IPS-18a (cell line): ENCODE measurements at regions not wholly inside any gene's neighbourhood (a gene's known extent, or its start where the extent isn't known, plus 50 kb on each side); places are given as distances from the start of the nearest gene placed in this dataset.

ENCODE experiments used
- H3K27ac ChIP-seq: one replicate; pipeline ENCODE4 v1.5.1; 2013; ENCODE audit warnings: low read length
- H3K27me3 ChIP-seq: one replicate; pipeline ENCODE4 v1.6.1; 2013; ENCODE audit warnings: mild to moderate bottlenecking, low read length; ENCODE audit not compliant: control insufficient read depth, insufficient read depth
- H3K36me3 ChIP-seq: one replicate; pipeline ENCODE4 v1.6.1; 2013; ENCODE audit warnings: low read depth, low read length; ENCODE audit not compliant: control insufficient read depth
- H3K4me1 ChIP-seq: one replicate; pipeline ENCODE4 v1.6.1; 2013; ENCODE audit warnings: low read depth, low read length; ENCODE audit not compliant: control insufficient read depth
- H3K4me3 ChIP-seq: one replicate; pipeline ENCODE4 v1.5.1; 2013; ENCODE audit warnings: low read length
- H3K9ac ChIP-seq: one replicate; pipeline ENCODE4 v1.6.1; 2013; ENCODE audit warnings: mild to moderate bottlenecking, low read length, moderate library complexity
- H3K9me3 ChIP-seq: one replicate; pipeline ENCODE4 v1.6.1; 2013; ENCODE audit warnings: low read depth, low read length; ENCODE audit not compliant: control insufficient read depth

DNA sequence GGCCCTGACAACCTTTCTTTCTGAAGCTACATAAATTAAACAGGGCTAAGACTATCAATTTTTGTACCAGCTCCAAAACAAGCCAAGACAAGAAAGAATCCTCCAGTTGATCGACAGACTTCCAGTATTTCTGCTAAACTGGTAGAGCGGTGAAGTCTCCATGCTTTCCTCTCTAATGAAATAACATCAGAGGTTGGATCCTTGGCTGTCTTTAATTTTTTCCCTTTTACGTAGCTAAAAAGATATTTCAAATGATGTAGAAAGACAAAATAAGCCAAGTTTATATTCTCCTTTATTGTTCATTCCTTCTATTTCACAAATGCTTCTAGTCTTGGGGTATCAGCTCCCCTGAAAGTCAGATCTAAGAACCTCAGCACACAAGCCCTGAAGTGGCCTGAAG, 434.9 kb downstream of the NFIB start:
- no peaks in the 10 kb centered on the region for H3K9me3 ChIP-seq
- no peak overlapping the region for H3K4me3 ChIP-seq
- H3K4me1 ChIP-seq, result no peaks in the 10 kb centered on the region
- H3K27ac ChIP-seq, result no peak overlapping the region
- no peak overlapping the region for H3K9ac ChIP-seq
- H3K36me3 ChIP-seq, result no peaks in the 10 kb centered on the region
- H3K27me3 ChIP-seq, result no peaks in the 10 kb centered on the region

DNA sequence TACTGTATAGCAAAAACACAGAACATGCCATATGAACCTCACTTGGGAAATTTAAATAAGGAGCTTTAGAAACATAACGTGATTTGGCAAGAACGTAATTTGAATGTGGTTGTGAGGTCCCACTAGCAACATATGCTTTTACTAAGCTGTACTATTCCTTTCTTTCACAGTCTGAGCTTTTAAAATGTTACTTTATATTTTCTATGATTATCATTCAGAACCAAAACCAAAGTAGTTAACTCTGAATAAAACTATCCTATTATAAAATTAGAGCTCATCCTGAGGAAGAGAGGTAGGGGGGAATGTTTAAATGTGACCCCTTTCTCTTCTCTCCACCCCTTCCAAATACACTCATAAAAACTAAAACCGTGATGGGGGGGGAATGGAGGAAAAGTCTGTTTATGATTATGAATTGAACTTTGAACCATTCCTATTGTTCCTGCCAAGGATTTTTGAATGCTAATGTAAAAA, 435.7 kb downstream of the NFIB start:
- H3K27me3 ChIP-seq, result no peaks in the 10 kb centered on the region
- no peaks in the 10 kb centered on the region for H3K9me3 ChIP-seq
- no peak overlapping the region for H3K27ac ChIP-seq
- no peak overlapping the region for H3K4me3 ChIP-seq
- H3K9ac ChIP-seq, result no peak overlapping the region
- no peaks in the 10 kb centered on the region for H3K36me3 ChIP-seq
- no peaks in the 10 kb centered on the region for H3K4me1 ChIP-seq

DNA sequence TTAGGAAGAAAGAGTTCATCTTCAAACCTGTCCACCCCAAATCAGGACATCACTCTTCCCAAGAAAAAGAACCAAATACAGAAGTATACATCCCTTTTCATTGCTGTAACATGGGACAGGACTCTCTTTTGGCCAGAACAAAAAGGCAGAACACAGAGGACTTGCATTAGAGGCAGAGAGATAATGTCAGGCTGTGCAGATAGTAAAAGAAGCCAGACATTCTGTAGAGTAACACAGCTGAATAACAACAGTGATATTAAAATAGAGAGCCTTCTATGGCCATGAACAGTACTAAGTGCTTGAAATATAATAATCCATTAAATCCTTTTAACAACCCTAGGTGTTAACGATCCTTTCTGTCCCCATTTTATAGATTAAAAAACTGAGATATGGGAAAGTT, 437.2 kb downstream of the NFIB start:
- Histone ChIP-seq H3K27ac (no peak overlapping the region), H3K4me3 (no peak overlapping the region), H3K4me1 (no peaks in the 10 kb centered on the region), H3K9ac (no peak overlapping the region), H3K27me3 (no peaks in the 10 kb centered on the region), H3K36me3 (no peaks in the 10 kb centered on the region), H3K9me3 (no peaks in the 10 kb centered on the region)

DNA sequence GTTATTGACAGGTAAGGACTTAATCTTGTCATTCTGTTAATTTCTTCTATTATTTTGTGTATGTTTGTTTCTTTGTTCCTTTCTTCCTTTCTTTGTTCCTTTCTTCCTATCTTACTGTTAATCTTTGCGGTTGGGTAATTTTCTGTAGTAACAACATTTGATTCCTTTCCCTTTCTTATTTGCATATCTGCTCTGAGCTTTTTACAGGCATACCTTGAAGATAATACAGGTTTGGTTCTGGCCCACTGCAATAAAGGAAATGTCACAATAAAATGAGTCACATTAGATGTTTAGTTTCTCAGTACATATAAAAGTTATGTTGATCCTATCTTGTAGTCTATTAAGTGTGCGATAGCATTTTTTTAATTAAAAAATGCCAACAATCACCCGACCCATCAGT, 440.7 kb downstream of the NFIB start:
- Histone ChIP-seq H3K4me3 (no peak overlapping the region), H3K9ac (no peak overlapping the region)

DNA sequence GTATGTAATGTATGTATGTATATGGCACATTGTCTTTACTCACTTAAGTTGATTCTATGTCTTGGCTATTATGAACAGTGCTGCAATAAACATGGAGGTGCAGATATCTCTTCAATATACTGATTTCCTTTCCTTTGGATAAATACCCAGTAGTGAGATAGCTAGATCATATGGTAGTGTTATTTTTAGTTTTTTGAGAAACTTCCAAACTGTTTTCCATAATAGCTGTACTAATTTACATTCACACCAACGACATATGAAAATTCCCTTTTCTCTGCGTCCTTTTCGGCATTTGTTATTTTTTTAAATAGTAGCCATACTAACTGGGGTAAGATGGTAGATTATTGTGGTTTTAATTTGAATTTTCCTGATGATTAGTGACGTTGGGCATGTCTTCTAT, 445.6 kb downstream of the NFIB start:
- Histone ChIP-seq H3K9me3 (no peaks in the 10 kb centered on the region), H3K9ac (no peak overlapping the region), H3K27ac (no peak overlapping the region), H3K36me3 (no peaks in the 10 kb centered on the region), H3K4me1 (no peaks in the 10 kb centered on the region), H3K4me3 (no peak overlapping the region), H3K27me3 (no peaks in the 10 kb centered on the region)

More for the DNA sequence above, 440.7 kb downstream of the NFIB start:
- no peaks in the 10 kb centered on the region for H3K4me1 ChIP-seq
- no peaks in the 10 kb centered on the region for H3K36me3 ChIP-seq
- H3K27ac ChIP-seq, result no peak overlapping the region
- H3K9me3 ChIP-seq, result no peaks in the 10 kb centered on the region
- no peaks in the 10 kb centered on the region for H3K27me3 ChIP-seq

DNA sequence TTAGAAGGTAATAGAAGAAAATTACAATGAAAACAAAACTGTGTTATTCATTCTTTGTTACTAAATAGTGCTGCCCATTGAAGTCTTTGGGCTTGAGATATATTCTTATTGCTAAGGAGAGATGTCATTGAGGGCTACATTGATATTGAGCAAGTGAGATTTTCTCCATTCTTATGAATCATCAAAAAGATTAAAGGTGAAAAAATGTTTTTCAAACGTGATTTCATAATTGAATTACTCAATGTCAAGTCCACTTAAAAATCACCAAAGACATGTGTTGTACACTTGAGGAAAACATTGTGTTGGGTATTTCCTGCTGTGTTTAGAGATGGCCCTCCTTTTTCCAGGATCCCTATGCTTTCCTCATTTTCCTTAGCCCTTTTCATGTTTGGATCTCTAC, 448.1 kb downstream of the NFIB start:
- H3K9ac ChIP-seq, result no peak overlapping the region

DNA sequence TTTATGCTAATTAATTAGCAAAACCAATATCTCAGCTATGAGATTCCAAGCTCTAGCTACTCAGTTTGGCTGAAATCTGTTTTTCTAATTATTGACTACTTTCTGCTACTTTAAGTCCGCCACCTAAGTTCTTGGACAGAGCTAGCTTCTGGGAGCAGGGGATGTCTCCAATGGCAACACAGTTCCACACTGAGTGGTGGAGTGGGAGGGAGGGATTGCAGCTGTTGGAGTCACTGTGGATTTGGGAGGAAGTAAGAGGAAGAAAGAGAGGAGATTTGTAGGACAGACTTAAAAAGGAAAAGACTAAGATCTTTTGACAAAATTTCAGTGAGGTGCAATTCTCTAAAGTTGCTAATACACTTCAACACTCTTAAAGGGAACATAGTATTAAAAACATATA, 450.8 kb downstream of the NFIB start:
- no peak overlapping the region for H3K27ac ChIP-seq
- peaks cover 31% of the 10 kb centered on the region for H3K4me1 ChIP-seq
- no peaks in the 10 kb centered on the region for H3K9me3 ChIP-seq
- no peaks in the 10 kb centered on the region for H3K27me3 ChIP-seq
- no peaks in the 10 kb centered on the region for H3K36me3 ChIP-seq
- no peak overlapping the region for H3K4me3 ChIP-seq
- H3K9ac ChIP-seq, result no peak overlapping the region

More for the DNA sequence above, 448.1 kb downstream of the NFIB start:
- H3K4me1 ChIP-seq, result peaks cover 8% of the 10 kb centered on the region
- H3K27ac ChIP-seq, result no peak overlapping the region
- no peaks in the 10 kb centered on the region for H3K27me3 ChIP-seq
- H3K36me3 ChIP-seq, result no peaks in the 10 kb centered on the region
- no peaks in the 10 kb centered on the region for H3K9me3 ChIP-seq
- no peak overlapping the region for H3K4me3 ChIP-seq

DNA sequence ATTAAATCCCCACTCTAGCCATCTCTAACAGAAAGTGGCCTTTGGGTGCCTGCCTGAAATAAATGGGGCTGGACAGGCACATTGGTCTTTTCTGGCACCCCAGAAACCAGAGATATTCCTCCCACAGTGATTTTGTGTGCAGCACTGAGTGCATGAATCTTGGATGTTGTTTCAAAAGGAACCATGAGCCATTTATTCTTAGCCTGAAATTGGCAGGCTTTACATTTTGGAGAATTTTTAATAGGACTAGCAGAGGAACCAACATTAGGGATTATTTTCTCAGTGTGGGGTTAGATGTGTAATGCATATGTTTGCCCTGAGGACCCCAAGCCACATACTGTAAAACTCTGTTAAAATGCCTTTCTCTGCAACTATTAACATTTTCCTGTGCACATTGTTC, 451.3 kb downstream of the NFIB start:
- H3K27ac ChIP-seq, result no peak overlapping the region
- no peak overlapping the region for H3K9ac ChIP-seq
- no peaks in the 10 kb centered on the region for H3K27me3 ChIP-seq
- no peaks in the 10 kb centered on the region for H3K36me3 ChIP-seq
- H3K4me1 ChIP-seq, result peaks cover 31% of the 10 kb centered on the region
- no peak overlapping the region for H3K4me3 ChIP-seq
- H3K9me3 ChIP-seq, result no peaks in the 10 kb centered on the region

DNA sequence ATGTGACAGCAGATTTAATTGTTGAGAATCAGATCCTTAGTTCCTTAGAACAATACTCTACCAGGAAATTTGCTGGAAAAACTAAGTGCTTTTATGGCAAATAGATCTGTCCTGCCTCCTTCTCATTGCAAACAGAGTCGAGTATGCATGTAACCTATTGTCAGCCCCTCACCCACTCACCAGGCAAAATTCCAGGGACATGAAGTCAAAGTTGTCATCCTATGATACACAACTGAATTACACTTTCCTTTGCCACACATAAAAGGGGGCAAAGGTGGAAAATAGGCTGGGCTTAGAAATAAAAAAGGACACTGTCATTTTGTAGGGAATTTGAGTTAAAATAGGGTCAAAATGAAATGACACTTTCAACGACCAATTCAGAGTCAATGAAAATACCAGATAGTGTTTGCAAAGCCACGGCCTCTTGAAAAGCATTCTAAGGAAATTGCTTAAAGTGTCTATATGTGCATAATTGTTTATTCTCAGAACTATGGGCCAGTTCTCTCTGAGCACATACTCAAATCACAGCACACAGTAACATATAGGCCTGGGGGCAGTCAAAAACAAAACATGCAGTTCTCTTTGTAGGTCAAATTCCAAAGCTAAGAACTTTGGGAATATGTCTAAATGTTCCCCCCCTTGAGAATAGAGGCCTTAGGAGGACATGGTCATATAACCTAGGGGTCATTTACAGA, 452.8 kb downstream of the NFIB start:
- no peak overlapping the region for H3K4me3 ChIP-seq
- no peaks in the 10 kb centered on the region for H3K27me3 ChIP-seq
- peaks cover 31% of the 10 kb centered on the region for H3K4me1 ChIP-seq
- no peaks in the 10 kb centered on the region for H3K9me3 ChIP-seq
- no peak overlapping the region for H3K27ac ChIP-seq
- no peaks in the 10 kb centered on the region for H3K36me3 ChIP-seq
- no peak overlapping the region for H3K9ac ChIP-seq

DNA sequence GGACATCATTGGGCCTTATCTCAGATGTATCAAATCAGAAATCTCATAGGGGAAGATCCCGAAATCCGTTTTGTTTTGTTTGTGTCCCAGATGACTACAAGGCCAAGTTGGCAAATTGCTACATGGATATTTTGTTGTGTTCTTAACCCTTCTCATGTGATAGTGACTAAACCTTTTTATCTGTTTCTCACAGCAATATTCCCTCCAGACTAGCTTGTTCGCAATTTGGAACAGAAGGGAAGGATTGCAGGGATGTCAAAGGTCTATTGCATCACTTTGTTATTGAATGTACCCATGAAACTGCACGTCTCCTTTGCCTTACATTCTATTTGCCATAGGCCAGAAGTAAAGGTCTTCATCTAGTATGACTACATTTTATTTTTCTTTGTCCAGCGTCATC, 453.9 kb downstream of the NFIB start:
- H3K27ac ChIP-seq, result no peak overlapping the region
- H3K9ac ChIP-seq, result no peak overlapping the region
- H3K4me3 ChIP-seq, result no peak overlapping the region
- H3K27me3 ChIP-seq, result no peaks in the 10 kb centered on the region
- no peaks in the 10 kb centered on the region for H3K36me3 ChIP-seq
- H3K9me3 ChIP-seq, result no peaks in the 10 kb centered on the region
- H3K4me1 ChIP-seq, result peaks cover 31% of the 10 kb centered on the region

DNA sequence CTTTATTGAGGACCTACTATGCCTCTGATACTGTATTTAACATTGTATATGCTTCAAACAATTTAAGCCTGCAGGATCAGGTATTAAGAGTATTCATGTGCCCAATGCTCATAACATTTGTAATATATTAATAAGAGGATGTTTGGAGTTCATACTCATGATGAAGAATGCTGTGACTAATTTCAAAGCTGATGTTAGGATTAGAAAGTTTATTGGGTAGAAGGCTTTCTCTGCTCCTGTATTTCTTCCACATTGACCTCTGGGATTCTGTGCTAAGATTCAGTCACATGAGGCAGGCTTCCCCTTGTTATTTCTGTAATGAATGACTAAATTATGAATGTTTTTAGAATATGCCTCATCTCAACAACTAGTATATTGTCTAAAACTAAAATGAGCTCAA, 456.4 kb downstream of the NFIB start:
- no peaks in the 10 kb centered on the region for H3K9me3 ChIP-seq
- H3K9ac ChIP-seq, result no peak overlapping the region
- no peaks in the 10 kb centered on the region for H3K27me3 ChIP-seq
- H3K4me3 ChIP-seq, result no peak overlapping the region
- no peak overlapping the region for H3K27ac ChIP-seq
- H3K36me3 ChIP-seq, result no peaks in the 10 kb centered on the region
- peaks cover 31% of the 10 kb centered on the region for H3K4me1 ChIP-seq

DNA sequence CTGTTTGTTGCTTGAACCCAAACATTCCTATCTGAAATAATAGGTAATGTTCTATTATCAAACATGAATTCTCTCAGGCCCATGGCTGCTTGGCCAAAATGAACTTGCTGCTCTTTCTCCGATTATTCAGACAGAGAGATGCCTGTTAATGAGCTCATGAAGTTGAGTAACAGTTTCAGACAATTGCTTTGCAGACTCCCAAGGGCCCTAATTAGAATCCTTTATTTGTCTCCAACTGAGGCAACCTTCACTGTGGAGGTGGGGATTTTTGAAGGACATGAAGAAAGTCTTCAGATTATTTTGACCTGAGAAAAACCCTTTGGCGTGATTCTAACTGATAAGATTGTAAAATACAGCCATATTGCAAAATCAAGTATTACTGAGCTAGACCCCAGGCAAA, 466.7 kb downstream of the NFIB start:
- Histone ChIP-seq H3K4me3 (no peak overlapping the region), H3K9me3 (no peaks in the 10 kb centered on the region), H3K9ac (no peak overlapping the region), H3K27ac (no peak overlapping the region), H3K36me3 (no peaks in the 10 kb centered on the region), H3K4me1 (no peaks in the 10 kb centered on the region), H3K27me3 (no peaks in the 10 kb centered on the region)
